NCI-H345 (cell line): ENCODE measurements at regions not wholly inside any gene's neighbourhood (a gene's known extent, or its start where the extent isn't known, plus 50 kb on each side); places are given as distances from the start of the nearest gene placed in this dataset.

ENCODE experiments used
- DNase-seq: peaks from one replicate; lab custom pipeline; 2025; lab: John Stamatoyannopoulos, UW

DNA sequence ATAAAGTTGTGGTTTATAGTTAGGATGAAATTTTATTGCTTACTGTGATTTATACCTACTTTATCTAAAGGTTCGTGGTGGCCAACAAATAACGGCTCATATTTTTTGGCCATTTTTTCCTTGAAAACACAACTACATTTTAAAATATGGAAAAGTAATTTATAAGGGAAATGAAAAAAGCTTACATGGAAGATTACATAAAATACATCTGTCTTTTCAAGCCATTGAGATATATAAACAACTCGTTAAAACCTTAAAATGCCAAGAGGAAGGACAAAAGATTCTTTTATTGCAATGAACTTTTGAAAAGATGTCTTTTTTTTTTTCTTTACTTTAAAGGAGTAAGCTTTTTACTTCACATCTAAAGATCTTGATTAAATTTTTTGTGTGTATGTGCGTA is 55.4 kb upstream of the EYA4 start:
- DNase-seq: no peak

DNA sequence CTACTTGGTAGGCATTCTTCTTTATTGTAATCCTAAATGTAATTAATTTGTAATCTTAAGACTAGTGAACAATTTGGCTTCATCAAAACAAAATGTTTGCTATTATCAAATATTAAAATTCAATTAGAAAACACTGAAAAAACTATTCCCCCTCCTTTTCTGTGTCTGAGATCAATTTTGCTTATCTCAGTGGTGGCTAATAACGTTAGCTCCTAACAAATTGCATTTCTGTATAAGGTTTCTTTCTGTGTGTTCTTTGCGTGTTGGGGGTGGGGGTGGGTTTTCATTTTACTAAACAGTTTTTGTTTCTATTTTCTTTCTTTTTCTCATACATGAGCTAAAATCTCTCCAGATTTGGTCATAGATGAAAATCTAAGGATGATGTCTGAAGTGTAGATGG is 54.0 kb upstream of the EYA4 start:
- no peak for DNase-seq

DNA sequence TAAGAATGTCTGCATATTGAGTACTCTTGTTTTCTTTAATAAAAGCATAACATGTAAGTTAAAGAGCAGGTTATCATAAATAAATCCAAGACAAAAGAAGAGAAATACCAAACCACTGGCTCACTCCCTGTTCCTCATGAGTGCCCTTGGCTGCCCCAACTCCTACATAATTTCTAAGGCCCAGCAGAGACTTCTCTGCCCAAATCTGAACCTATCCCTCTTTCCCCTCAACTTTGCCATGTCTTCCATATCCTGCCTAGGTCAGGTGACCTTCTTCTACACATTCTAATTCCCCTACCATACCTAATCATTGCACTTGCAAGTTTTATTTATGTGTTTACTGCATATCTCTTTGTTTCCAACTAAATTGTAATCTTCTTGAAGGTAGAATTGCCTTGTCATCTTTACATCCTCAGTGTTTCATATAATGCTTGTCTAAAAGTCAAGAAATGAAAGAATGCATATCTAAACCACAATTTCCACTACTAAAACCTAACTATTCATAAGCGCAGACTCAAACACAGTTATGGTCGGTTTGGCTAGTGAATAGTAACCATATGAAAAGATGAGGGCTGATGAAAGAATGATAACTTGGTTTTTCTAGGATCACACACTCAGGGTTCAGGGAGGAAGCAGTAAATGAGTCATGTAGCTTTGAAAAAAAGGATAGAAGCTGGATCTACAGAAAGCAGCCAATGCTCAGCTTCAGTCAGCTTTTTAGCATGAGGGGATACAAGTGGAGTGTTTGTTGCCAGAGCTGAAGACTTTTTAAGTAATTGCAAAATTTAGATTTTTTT is 53.3 kb upstream of the EYA4 start:
- DNase-seq: no peak

DNA sequence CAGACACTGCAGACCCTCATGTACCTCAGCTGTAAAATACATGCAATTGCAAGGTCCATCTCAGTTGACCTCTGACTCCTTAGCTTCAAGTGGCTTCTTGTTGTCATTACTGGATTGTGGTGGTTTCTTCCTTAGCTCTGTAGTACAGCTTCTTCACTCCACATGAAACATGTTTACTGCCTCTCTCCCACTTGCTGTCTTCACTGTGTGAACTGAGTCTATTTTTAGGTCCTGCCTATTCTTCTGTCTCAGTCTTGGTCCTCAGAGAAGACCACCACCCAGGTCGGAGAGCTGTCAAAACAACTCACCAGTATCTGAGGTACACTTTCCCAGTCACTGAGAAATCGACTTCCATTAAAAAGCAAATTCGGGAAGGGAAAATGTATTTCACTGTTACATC is 50.2 kb upstream of the EYA4 start:
- DNase-seq: no peak

DNA sequence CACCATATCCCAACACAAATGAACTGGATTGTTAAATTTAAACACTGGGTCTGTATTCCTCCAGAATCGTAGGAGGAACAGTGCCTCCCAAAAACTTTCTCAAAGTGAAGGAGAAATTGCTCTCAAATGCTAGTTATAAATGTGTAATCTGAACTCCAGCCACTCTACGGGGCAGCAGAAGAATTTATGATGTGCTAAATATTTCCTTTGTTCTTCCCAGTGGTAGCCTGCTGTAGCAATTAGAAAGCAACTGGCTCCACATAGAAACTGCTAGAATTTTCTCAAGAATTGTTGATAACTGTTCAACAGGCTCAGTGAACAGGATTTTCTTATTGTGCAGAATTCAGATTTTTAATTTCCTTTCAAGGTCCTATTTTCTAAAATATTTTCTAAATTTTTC is 49.8 kb upstream of the EYA4 start:
- DNase-seq: no peak
